PC-9 (cell line): ENCODE measurements at regions not wholly inside any gene's neighbourhood (a gene's known extent, or its start where the extent isn't known, plus 50 kb on each side); places are given as distances from the start of the nearest gene placed in this dataset.

Experiments used
- BruUV-seq: library from RNA; stranded (reverse); fragments of 400-500 nt; replicated peaks from 2 replicates; lab custom pipeline; 2021; lab: Mats Ljungman, UMichigan
- CTCF ChIA-PET: fragments of 300-600 bp; sonication (Branson Sonifier 250); formaldehyde crosslinking; loops from one replicate; lab custom pipeline; 2022; ENCODE audit warnings: antibody characterized with exemption; lab: Charles Lee
- POLR2A ChIA-PET: fragments of 300-600 bp; sonication (Branson Sonifier 250); formaldehyde crosslinking; loops from one replicate; lab custom pipeline; 2022; ENCODE audit warnings: antibody characterized with exemption; ENCODE audit not compliant: unreplicated experiment; lab: Charles Lee
- DNase-seq, 2 experiments: peaks; one replicate each; pipeline versions ENCODE4 v3.0.0 to v3.0.0-alpha.2; 2015 to 2022; ENCODE audit warnings: mixed read lengths in 1 of 2
- H2AFZ ChIP-seq: fragments of 200-600 bp; sonication (generic); 2 replicates; pipeline ENCODE4 v1.8.1; 2017; ENCODE audit warnings: antibody characterized with exemption
- H3F3A ChIP-seq: fragments of 200-600 bp; sonication (generic); 2 replicates; pipeline ENCODE4 v1.8.1; 2017; ENCODE audit warnings: antibody characterized with exemption, mild to moderate bottlenecking, low read depth; ENCODE audit not compliant: insufficient read depth
- H3K27ac ChIP-seq: fragments of 200-600 bp; sonication (generic); 2 replicates; pipeline ENCODE4 v1.6.1; 2016; ENCODE audit warnings: mixed run types
- H3K27me3 ChIP-seq: fragments of 200-600 bp; sonication (generic); 2 replicates; pipeline ENCODE4 v1.6.1; 2016; ENCODE audit warnings: low read depth, mixed run types; ENCODE audit not compliant: insufficient read depth
- H3K36me3 ChIP-seq: fragments of 200-600 bp; sonication (generic); 2 replicates; pipeline ENCODE4 v1.6.1; 2016; ENCODE audit warnings: low read depth, mixed run types
- H3K4me1 ChIP-seq: fragments of 200-600 bp; sonication (generic); replicated peaks from 2 replicates; pipeline ENCODE4 v1.6.1; 2016; ENCODE audit warnings: mixed run types; ENCODE audit not compliant: insufficient read depth
- H3K4me2 ChIP-seq: fragments of 200-600 bp; sonication (generic); 2 replicates; pipeline ENCODE4 v1.6.1; 2017; ENCODE audit warnings: mixed run types
- H3K4me3 ChIP-seq: fragments of 200-600 bp; sonication (generic); 2 replicates; pipeline ENCODE4 v1.6.1; 2016; ENCODE audit warnings: mixed run types
- H3K79me2 ChIP-seq: fragments of 200-600 bp; sonication (generic); 2 replicates; pipeline ENCODE4 v1.6.1; 2017; ENCODE audit warnings: low read depth, mixed run types
- H3K9me2 ChIP-seq: fragments of 200-600 bp; sonication (generic); 2 replicates; pipeline ENCODE4 v1.8.1; 2017; ENCODE audit warnings: mild to moderate bottlenecking; ENCODE audit not compliant: insufficient read depth
- H3K9me3 ChIP-seq: fragments of 200-600 bp; sonication (generic); 2 replicates; pipeline ENCODE4 v1.8.1; 2016; ENCODE audit warnings: low read depth; ENCODE audit not compliant: insufficient read depth
- H4K20me1 ChIP-seq: fragments of 200-600 bp; sonication (generic); 2 replicates; pipeline ENCODE4 v1.8.1; 2017; ENCODE audit not compliant: insufficient read depth
- CTCF ChIP-seq: fragments of 200-600 bp; sonication (generic); conservative IDR thresholded peaks from 2 replicates; pipeline ENCODE4 v1.6.1; 2017; ENCODE audit warnings: mixed run types, antibody characterized with exemption, mild to moderate bottlenecking, moderate library complexity
- EZH2 ChIP-seq: fragments of 200-600 bp; sonication (generic); IDR thresholded peaks from 2 replicates; pipeline ENCODE4 v1.8.0; 2017; ENCODE audit warnings: antibody characterized with exemption, low read depth
- intact Hi-C: fragments of 100-400 bp; cut with micrococcal nuclease; formaldehyde crosslinking; loops from one replicate; pipeline ENCODE4 v1.10.0; 2022; ENCODE audit not compliant: unreplicated experiment

DNA sequence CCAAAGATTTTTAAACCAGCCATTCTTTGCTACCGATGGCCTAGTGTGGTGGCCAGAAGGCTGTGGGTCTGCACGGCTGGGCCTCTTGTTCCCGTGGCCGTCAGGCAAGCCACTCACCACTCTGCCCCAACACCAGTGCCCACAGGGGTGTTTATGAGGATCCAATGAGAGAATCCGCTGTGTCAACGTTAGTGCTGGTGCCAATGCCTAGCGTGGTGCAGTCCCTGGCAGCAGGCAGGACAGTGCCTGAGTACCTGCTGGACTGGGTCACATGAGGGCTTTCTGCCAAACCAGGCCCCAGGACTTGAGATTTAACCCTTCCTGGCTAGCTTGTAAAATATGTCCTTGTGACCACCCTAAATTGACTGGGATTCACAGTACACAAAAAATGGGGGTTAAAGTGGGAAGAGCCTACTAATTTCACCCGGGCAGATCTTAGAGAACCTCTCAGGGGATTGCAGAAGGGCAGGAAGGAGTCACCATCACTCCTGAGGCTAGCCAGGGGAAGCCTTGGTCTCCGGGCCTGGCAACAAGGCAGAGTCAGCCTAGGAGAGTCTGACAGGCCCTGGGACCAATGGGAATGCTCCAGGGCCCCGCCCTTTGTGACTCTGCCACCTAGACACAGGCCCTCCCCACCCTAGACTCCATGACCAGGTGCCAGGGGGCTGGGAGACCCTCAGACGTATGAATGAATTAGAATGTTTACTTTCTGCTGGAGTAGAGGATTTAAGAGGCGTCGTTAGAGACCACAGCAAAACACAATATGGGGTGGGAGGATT, 63.2 kb upstream of the FSTL4 start:
- H4K20me1 ChIP-seq: no peaks in the 10 kb centered on the region
- H3K27ac ChIP-seq: no peak overlapping the region
- ChIA-PET CTCF (no interaction called here), POLR2A (no interaction called here)
- no TSS peak for BruUV-seq
- no peaks in the 10 kb centered on the region for H3K27me3 ChIP-seq
- intact Hi-C loops: no loop called here
- no peaks in the 10 kb centered on the region for H3F3A ChIP-seq
- H3K4me3 ChIP-seq: no peak overlapping the region
- H3K79me2 ChIP-seq: no peaks in the 10 kb centered on the region
- no peaks in the 10 kb centered on the region for H3K4me1 ChIP-seq
- no peaks in the 10 kb centered on the region for H3K9me3 ChIP-seq
- H3K9me2 ChIP-seq: no peaks in the 10 kb centered on the region
- TF ChIP-seq EZH2: no peak
- no peak for TF ChIP-seq CTCF
- H2AFZ ChIP-seq: no peak overlapping the region
- DNase-seq: no peak
- H3K4me2 ChIP-seq: no peak overlapping the region
- H3K36me3 ChIP-seq: no peaks in the 10 kb centered on the region

DNA sequence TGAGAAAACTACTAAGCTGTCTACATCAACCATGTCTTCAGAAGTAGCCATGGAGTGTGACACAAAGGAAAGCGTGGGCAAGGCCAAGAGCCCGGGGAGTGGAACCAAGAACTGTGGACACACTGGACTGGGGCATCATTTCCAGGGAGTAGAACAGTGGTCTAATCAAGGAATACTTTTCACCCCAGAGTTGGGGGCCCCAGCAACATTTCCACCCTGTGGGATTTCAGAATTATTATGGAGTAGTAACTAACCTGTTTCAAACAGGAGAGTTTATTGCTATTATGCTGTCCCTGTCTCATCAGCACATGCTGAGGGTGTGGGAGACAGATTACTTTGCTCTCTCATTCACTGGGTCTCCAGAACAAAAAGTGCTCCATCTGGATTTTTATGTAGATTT, 58.0 kb upstream of the FSTL4 start:
- Histone ChIP-seq H4K20me1 (no peaks in the 10 kb centered on the region), H3K9me2 (no peaks in the 10 kb centered on the region), H3K4me2 (no peak overlapping the region), H3K4me3 (no peak overlapping the region), H3F3A (peaks cover 8% of the 10 kb centered on the region; the same call in 1 of the 2 replicates), H3K27me3 (no peaks in the 10 kb centered on the region), H2AFZ (no peak overlapping the region), H3K4me1 (peaks cover 9% of the 10 kb centered on the region), H3K9me3 (no peaks in the 10 kb centered on the region), H3K36me3 (no peaks in the 10 kb centered on the region), H3K79me2 (no peaks in the 10 kb centered on the region), H3K27ac (no peak overlapping the region)
- ChIA-PET CTCF (no interaction called here), POLR2A (no interaction called here)
- BruUV-seq: no TSS peak
- no peak for DNase-seq
- intact Hi-C loops: no loop called here
- no peak for TF ChIP-seq EZH2
- TF ChIP-seq CTCF: no peak

GRCh38 chr5:133669472-133669871, 57.1 kb upstream of the FSTL4 start:
- DNase-seq: no peak
- Histone ChIP-seq H3K4me3 (no peak overlapping the region), H3K4me2 (no peak overlapping the region), H4K20me1 (no peaks in the 10 kb centered on the region), H3F3A (peaks cover 16% of the 10 kb centered on the region), H3K27me3 (no peaks in the 10 kb centered on the region), H3K27ac (no peak overlapping the region), H3K9me2 (no peaks in the 10 kb centered on the region), H3K36me3 (no peaks in the 10 kb centered on the region), H3K4me1 (peaks cover 18% of the 10 kb centered on the region), H2AFZ (no peak overlapping the region), H3K79me2 (no peaks in the 10 kb centered on the region), H3K9me3 (no peaks in the 10 kb centered on the region)
- TF ChIP-seq EZH2 (no peak), CTCF (no peak)
- POLR2A ChIA-PET: no interaction called here
- CTCF ChIA-PET: no interaction called here
- intact Hi-C loops: no loop called here
- no TSS peak for BruUV-seq
